ENCODE measurements at regions not wholly inside any gene's neighbourhood (a gene's known extent, or its start where the extent isn't known, plus 50 kb on each side); places are given as distances from the start of the nearest gene placed in this dataset.

- no peaks in the 10 kb centered on the region for H4K20me1 ChIP-seq (ENCODE audit: control insufficient read depth, insufficient read depth, insufficient read length)
- no peak overlapping the region for H2BK20ac ChIP-seq (ENCODE audit: low read depth, low read length, poor library complexity, severe bottlenecking)
- no peak overlapping the region for H3K56ac ChIP-seq (ENCODE audit: insufficient read length, low read depth, low read length)
- no peak overlapping the region for H2BK5ac ChIP-seq (ENCODE audit: insufficient read length, low read length)
- H4K8ac ChIP-seq (replicated peaks; ENCODE audit: insufficient read length, low read depth, low read length): no peak overlapping the region
- no peaks in the 10 kb centered on the region for H3K27me3 ChIP-seq (ENCODE audit: insufficient read depth, low read length)
- no peak overlapping the region for H2AFZ ChIP-seq (ENCODE audit: low read length)
- WGBS (ENCODE audit: extremely low coverage, insufficient read length, low lambda C conversion rate): no CpG with 5 or more reads among the region's 5 CpGs
- no peaks in the 10 kb centered on the region for H3K36me3 Mint-ChIP-seq (ENCODE audit: insufficient read depth in 1 of 3, low read depth in 3 of 3)
- no peaks in the 10 kb centered on the region for H3K4me1 ChIP-seq (ENCODE audit: insufficient read depth, low read length)
- no peak overlapping the region for H3K9ac ChIP-seq (ENCODE audit: extremely low read depth, insufficient read length, low read length)
- H2BK15ac ChIP-seq (ENCODE audit: low read depth, low read length): no peak overlapping the region
- no peak overlapping the region for H3K23ac ChIP-seq (ENCODE audit: insufficient read length, low read depth, low read length)
- no peak overlapping the region for H3K4me2 ChIP-seq (ENCODE audit: insufficient read depth, insufficient read length, low read length)
- H3K27ac ChIP-seq (ENCODE audit: insufficient read length, low read depth, low read length): no peak overlapping the region
- no peak overlapping the region for H3K27ac Mint-ChIP-seq
- H3K23me2 ChIP-seq (ENCODE audit: insufficient read length, low read depth, low read length, poor library complexity, severe bottlenecking): no peaks in the 10 kb centered on the region
- H3K79me1 ChIP-seq (ENCODE audit: insufficient read depth, low read depth, low read length, poor library complexity, severe bottlenecking): no peaks in the 10 kb centered on the region
- H3K18ac ChIP-seq (ENCODE audit: insufficient read length, low read depth, low read length): no peak overlapping the region
- peaks cover 3% of the 10 kb centered on the region for H3K27me3 Mint-ChIP-seq (ENCODE audit: low read depth)
- no peak overlapping the region for H3K4ac ChIP-seq (ENCODE audit: low read depth, low read length)
- no peak for DNase-seq
- TF ChIP-seq CTCF (conservative IDR thresholded peaks at IDR 0.05): no peak
- H3K4me1 Mint-ChIP-seq: no peaks in the 10 kb centered on the region
- no peak overlapping the region for H4K5ac ChIP-seq (ENCODE audit: insufficient read length, low read depth, low read length)
- no peak overlapping the region for H2BK120ac ChIP-seq (ENCODE audit: low read depth, low read length, poor library complexity, severe bottlenecking)
- no peak overlapping the region for H3K14ac ChIP-seq (ENCODE audit: insufficient read depth, low read length)
- no peak overlapping the region for H2BK12ac ChIP-seq (ENCODE audit: insufficient read length, low read depth, low read length)
- H3K79me2 ChIP-seq (ENCODE audit: insufficient read depth, low read length): no peaks in the 10 kb centered on the region
- H4K91ac ChIP-seq (ENCODE audit: insufficient read length, low read depth, low read length): no peak overlapping the region
- no peak overlapping the region for H3K4me3 Mint-ChIP-seq
- no peak overlapping the region for H2AK5ac ChIP-seq (ENCODE audit: insufficient read length, low read length)
- no peak overlapping the region for H3T11ph ChIP-seq (ENCODE audit: low read length)
- peaks cover 0 to 3% of the 10 kb centered on the region in 2 experiments; a peak in 1 of 5 replicates for H3K9me3 Mint-ChIP-seq
- no peaks in the 10 kb centered on the region for H3K9me3 ChIP-seq (ENCODE audit: control insufficient read depth, low read depth, low read length)
These were observed 81.7 kb upstream of the NEUROD1 start for GRCh38 chr2:181762000-181762399.

All from H9 (cell line).